ENCODE measurements at regions not wholly inside any gene's neighbourhood (a gene's known extent, or its start where the extent isn't known, plus 50 kb on each side); places are given as distances from the start of the nearest gene placed in this dataset.

DNA sequence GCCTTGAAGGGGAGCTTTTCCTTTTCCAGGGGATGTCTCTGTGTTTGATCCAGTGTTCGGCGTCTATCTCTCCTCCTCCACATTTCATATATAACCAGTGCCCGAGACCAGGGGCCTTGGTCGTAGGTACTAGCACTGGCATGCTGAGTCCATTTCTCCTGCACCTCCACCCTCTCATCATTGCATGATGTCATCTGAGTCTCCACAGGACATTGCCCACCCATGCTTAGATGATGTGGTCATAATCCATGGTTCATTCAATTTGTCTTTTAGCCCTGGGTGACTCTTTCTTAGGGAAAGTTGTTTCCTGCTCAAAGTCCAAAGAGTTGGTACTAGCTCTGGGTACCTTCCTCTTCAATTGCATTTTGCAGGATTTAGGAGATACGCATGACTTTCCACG is 328.1 kb downstream of the BCL11B start:
- TF ChIP-seq GLIS1 (tag by site-specific recombination; IDR thresholded peaks at IDR 0.05) (no peak), ZNF629 (tag by site-specific recombination; IDR thresholded peaks at IDR 0.05) (0 out of 2 replicates have a peak, but pooled peaks have one; percentile 42), ZIC2 (tag by site-specific recombination; IDR thresholded peaks at IDR 0.05) (peak; percentile 31), WT1 (tag by site-specific recombination; IDR thresholded peaks at IDR 0.05) (no peak), GFI1B (tag by site-specific recombination; IDR thresholded peaks at IDR 0.05) (no peak), ZNF707 (tag by site-specific recombination; IDR thresholded peaks at IDR 0.05) (no peak), MZF1 (tag by site-specific recombination; IDR thresholded peaks at IDR 0.05; ENCODE audit: borderline replicate concordance) (no peak), GLI2 (tag by site-specific recombination; IDR thresholded peaks at IDR 0.05; ENCODE audit: borderline replicate concordance, low read depth) (no peak), ZBTB21 (tag by site-specific recombination; IDR thresholded peaks at IDR 0.05) (no peak; the same call in 1 of the 2 replicates), ZBTB17 (tag by site-specific recombination; IDR thresholded peaks at IDR 0.05) (no peak), GLI4 (tag by site-specific recombination; IDR thresholded peaks at IDR 0.05) (no peak), MEIS1 (CRISPR knock-in tag; IDR thresholded peaks at IDR 0.05; ENCODE audit: borderline replicate concordance) (no peak), ZNF600 (tag by site-specific recombination; IDR thresholded peaks at IDR 0.05) (no peak), ZFP37 (tag by site-specific recombination; IDR thresholded peaks at IDR 0.05) (no peak), YY1 (tag by site-specific recombination; IDR thresholded peaks at IDR 0.05) (no peak), ZNF555 (tag by site-specific recombination; conservative IDR thresholded peaks at IDR 0.05) (no peak)
- TF ChIP-seq, protein P1, sequence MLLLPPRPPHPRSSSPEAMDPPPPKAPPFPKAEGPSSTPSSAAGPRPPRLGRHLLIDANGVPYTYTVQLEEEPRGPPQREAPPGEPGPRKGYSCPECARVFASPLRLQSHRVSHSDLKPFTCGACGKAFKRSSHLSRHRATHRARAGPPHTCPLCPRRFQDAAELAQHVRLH (tag by site-specific recombination; IDR thresholded peaks at IDR 0.05): no peak
- TF ChIP-seq, protein P2, sequence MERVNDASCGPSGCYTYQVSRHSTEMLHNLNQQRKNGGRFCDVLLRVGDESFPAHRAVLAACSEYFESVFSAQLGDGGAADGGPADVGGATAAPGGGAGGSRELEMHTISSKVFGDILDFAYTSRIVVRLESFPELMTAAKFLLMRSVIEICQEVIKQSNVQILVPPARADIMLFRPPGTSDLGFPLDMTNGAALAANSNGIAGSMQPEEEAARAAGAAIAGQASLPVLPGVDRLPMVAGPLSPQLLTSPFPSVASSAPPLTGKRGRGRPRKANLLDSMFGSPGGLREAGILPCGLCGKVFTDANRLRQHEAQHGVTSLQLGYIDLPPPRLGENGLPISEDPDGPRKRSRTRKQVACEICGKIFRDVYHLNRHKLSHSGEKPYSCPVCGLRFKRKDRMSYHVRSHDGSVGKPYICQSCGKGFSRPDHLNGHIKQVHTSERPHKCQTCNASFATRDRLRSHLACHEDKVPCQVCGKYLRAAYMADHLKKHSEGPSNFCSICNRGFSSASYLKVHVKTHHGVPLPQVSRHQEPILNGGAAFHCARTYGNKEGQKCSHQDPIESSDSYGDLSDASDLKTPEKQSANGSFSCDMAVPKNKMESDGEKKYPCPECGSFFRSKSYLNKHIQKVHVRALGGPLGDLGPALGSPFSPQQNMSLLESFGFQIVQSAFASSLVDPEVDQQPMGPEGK (tag by site-specific recombination; IDR thresholded peaks at IDR 0.05): no peak
- TF ChIP-seq, protein P3, sequence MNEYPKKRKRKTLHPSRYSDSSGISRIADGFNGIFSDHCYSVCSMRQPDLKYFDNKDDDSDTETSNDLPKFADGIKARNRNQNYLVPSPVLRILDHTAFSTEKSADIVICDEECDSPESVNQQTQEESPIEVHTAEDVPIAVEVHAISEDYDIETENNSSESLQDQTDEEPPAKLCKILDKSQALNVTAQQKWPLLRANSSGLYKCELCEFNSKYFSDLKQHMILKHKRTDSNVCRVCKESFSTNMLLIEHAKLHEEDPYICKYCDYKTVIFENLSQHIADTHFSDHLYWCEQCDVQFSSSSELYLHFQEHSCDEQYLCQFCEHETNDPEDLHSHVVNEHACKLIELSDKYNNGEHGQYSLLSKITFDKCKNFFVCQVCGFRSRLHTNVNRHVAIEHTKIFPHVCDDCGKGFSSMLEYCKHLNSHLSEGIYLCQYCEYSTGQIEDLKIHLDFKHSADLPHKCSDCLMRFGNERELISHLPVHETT (tag by site-specific recombination; IDR thresholded peaks at IDR 0.05): no peak
- TF ChIP-seq, protein P4, sequence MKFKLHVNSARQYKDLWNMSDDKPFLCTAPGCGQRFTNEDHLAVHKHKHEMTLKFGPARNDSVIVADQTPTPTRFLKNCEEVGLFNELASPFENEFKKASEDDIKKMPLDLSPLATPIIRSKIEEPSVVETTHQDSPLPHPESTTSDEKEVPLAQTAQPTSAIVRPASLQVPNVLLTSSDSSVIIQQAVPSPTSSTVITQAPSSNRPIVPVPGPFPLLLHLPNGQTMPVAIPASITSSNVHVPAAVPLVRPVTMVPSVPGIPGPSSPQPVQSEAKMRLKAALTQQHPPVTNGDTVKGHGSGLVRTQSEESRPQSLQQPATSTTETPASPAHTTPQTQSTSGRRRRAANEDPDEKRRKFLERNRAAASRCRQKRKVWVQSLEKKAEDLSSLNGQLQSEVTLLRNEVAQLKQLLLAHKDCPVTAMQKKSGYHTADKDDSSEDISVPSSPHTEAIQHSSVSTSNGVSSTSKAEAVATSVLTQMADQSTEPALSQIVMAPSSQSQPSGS (tag by site-specific recombination; IDR thresholded peaks at IDR 0.05; ENCODE audit: low read depth): peak; percentile 75
- H3K4me1 ChIP-seq (ENCODE audit: control insufficient read depth, insufficient read depth, low read length): peaks cover 4% of the 10 kb centered on the region
- ChIA-PET POLR2A (no interaction called here), CTCF (no interaction called here)
- H3K27ac ChIP-seq (ENCODE audit: extremely low read depth, low read depth, low read length): no peak overlapping the region
- H3K36me3 ChIP-seq (ENCODE audit: control insufficient read depth in 2 of 2, insufficient read depth in 1 of 2, low read length in 2 of 2): no peaks in the 10 kb centered on the region
- H3K4me3 ChIP-seq (ENCODE audit: low read depth, low read length): no peak overlapping the region
- no peaks in the 10 kb centered on the region for H3K9me3 ChIP-seq (ENCODE audit: control insufficient read depth, insufficient read depth, low read depth, low read length)

DNA sequence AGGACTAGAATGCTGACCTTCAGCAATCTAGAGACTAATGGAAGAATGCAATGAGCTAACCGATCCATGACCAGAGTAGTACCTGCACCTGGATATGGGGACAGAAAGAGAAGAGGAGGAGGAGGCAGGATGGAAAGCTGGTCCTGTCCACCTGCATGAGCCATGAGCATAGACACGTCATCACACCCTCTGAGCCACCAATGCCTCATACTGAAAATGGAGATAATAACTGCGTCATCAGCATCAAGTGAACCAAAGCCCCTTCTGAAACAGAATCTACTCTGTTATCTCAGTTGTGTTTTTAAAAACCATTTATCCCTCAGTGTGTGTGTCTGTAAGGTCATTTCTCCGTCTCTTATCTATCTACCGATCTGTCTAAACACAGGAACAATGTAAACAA is 327.0 kb downstream of the BCL11B start:
- ChIA-PET POLR2A (no interaction called here), CTCF (no interaction called here)
- Histone ChIP-seq H3K9me3 (ENCODE audit: control insufficient read depth, insufficient read depth, low read depth, low read length) (no peaks in the 10 kb centered on the region), H3K4me3 (ENCODE audit: low read depth, low read length) (no peak overlapping the region), H3K36me3 (ENCODE audit: control insufficient read depth in 2 of 2, insufficient read depth in 1 of 2, low read length in 2 of 2) (no peaks in the 10 kb centered on the region), H3K27ac (ENCODE audit: extremely low read depth, low read depth, low read length) (no peak overlapping the region), H3K4me1 (ENCODE audit: control insufficient read depth, insufficient read depth, low read length) (peaks cover 4% of the 10 kb centered on the region)
- TF ChIP-seq OSR2 (tag by site-specific recombination; IDR thresholded peaks at IDR 0.05): peak; percentile 20; the same call in 1 of the 2 replicates
- TF ChIP-seq, protein P5, sequence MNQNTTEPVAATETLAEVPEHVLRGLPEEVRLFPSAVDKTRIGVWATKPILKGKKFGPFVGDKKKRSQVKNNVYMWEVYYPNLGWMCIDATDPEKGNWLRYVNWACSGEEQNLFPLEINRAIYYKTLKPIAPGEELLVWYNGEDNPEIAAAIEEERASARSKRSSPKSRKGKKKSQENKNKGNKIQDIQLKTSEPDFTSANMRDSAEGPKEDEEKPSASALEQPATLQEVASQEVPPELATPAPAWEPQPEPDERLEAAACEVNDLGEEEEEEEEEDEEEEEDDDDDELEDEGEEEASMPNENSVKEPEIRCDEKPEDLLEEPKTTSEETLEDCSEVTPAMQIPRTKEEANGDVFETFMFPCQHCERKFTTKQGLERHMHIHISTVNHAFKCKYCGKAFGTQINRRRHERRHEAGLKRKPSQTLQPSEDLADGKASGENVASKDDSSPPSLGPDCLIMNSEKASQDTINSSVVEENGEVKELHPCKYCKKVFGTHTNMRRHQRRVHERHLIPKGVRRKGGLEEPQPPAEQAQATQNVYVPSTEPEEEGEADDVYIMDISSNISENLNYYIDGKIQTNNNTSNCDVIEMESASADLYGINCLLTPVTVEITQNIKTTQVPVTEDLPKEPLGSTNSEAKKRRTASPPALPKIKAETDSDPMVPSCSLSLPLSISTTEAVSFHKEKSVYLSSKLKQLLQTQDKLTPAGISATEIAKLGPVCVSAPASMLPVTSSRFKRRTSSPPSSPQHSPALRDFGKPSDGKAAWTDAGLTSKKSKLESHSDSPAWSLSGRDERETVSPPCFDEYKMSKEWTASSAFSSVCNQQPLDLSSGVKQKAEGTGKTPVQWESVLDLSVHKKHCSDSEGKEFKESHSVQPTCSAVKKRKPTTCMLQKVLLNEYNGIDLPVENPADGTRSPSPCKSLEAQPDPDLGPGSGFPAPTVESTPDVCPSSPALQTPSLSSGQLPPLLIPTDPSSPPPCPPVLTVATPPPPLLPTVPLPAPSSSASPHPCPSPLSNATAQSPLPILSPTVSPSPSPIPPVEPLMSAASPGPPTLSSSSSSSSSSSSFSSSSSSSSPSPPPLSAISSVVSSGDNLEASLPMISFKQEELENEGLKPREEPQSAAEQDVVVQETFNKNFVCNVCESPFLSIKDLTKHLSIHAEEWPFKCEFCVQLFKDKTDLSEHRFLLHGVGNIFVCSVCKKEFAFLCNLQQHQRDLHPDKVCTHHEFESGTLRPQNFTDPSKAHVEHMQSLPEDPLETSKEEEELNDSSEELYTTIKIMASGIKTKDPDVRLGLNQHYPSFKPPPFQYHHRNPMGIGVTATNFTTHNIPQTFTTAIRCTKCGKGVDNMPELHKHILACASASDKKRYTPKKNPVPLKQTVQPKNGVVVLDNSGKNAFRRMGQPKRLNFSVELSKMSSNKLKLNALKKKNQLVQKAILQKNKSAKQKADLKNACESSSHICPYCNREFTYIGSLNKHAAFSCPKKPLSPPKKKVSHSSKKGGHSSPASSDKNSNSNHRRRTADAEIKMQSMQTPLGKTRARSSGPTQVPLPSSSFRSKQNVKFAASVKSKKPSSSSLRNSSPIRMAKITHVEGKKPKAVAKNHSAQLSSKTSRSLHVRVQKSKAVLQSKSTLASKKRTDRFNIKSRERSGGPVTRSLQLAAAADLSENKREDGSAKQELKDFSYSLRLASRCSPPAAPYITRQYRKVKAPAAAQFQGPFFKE (tag by site-specific recombination; IDR thresholded peaks at IDR 0.05; ENCODE audit: borderline replicate concordance): no peak
- TF ChIP-seq ZNF629 (tag by site-specific recombination; IDR thresholded peaks at IDR 0.05): peak; percentile 44; the same call in 1 of the 2 replicates
